Ishikawa (cell line): ENCODE measurements at regions not wholly inside any gene's neighbourhood (a gene's known extent, or its start where the extent isn't known, plus 50 kb on each side); places are given as distances from the start of the nearest gene placed in this dataset.

Source experiments
- EGR1 ChIP-seq: IDR thresholded peaks from 2 replicates; pipeline ENCODE4 v1.6.1; 2012
- FOXM1 ChIP-seq: IDR thresholded peaks from 2 replicates; pipeline ENCODE4 v1.6.1; 2012; ENCODE audit warnings: low read depth, borderline replicate concordance
- REST ChIP-seq: IDR thresholded peaks from 2 replicates; pipeline ENCODE4 v1.6.1; 2012; ENCODE audit warnings: low read depth, mild to moderate bottlenecking
- TAF1 ChIP-seq: IDR thresholded peaks from 2 replicates; pipeline ENCODE4 v1.6.1; 2012; ENCODE audit warnings: low read depth, mild to moderate bottlenecking
- TEAD4 ChIP-seq: IDR thresholded peaks from 2 replicates; pipeline ENCODE4 v1.6.1; 2012
- USF1 ChIP-seq: IDR thresholded peaks from 2 replicates; pipeline ENCODE4 v1.6.1; 2012
- YY1 ChIP-seq: IDR thresholded peaks from 2 replicates; pipeline ENCODE4 v1.6.1; 2012; ENCODE audit warnings: low read depth

GRCh38 chr2:147718831-147719230, 126.0 kb upstream of the ACVR2A start:
- no peak for TF ChIP-seq REST
- TF ChIP-seq FOXM1: no peak
- no peak for TF ChIP-seq TEAD4
- TF ChIP-seq EGR1: no peak
- TF ChIP-seq USF1: no peak
- TF ChIP-seq YY1: no peak
- no peak for TF ChIP-seq TAF1
